HEK293T (cell line): ENCODE measurements at regions not wholly inside any gene's neighbourhood (a gene's known extent, or its start where the extent isn't known, plus 50 kb on each side); places are given as distances from the start of the nearest gene placed in this dataset.

Source experiments
- CTCF ChIA-PET: fragments of 350-600 bp; formaldehyde crosslinking; extraction: SDS; loops from one replicate; lab custom pipeline; 2021; ENCODE audit warnings: antibody characterized with exemption, inconsistent platforms; lab: Yijun Ruan, JAX
- POLR2A ChIA-PET: fragments of 350-600 bp; formaldehyde crosslinking; extraction: SDS; loops from one replicate; lab custom pipeline; 2020; ENCODE audit warnings: antibody characterized with exemption, inconsistent platforms; lab: Yijun Ruan, JAX
- DNase-seq: peaks from one replicate; pipeline ENCODE4 v3.0.0; 2012; ENCODE audit warnings: mixed read lengths; ENCODE audit errors: extremely low spot score
- ARNT ChIP-seq: fragments of 450-650 bp; IDR thresholded peaks from 2 replicates; pipeline ENCODE4 v1.6.1; 2017; ENCODE audit warnings: mild to moderate bottlenecking
- BHLHE40 ChIP-seq: fragments of 450-650 bp; IDR thresholded peaks from 2 replicates; pipeline ENCODE4 v1.6.1; 2016; ENCODE audit warnings: mild to moderate bottlenecking, moderate library complexity, borderline replicate concordance
- CTBP1 ChIP-seq: fragments of 450-650 bp; IDR thresholded peaks from 2 replicates; pipeline ENCODE4 v1.6.1; 2016; ENCODE audit warnings: borderline replicate concordance
- ELF4 ChIP-seq: fragments of 450-650 bp; IDR thresholded peaks from 2 replicates; pipeline ENCODE4 v1.6.1; 2017; ENCODE audit warnings: antibody characterized with exemption
- FOXA1 ChIP-seq: fragments of 450-650 bp; IDR thresholded peaks from 2 replicates; pipeline ENCODE4 v1.6.1; 2016; ENCODE audit warnings: mild to moderate bottlenecking
- FOXK2 ChIP-seq: fragments of 450-650 bp; IDR thresholded peaks from 2 replicates; pipeline ENCODE4 v1.6.1; 2016; ENCODE audit warnings: mild to moderate bottlenecking
- FOXM1 ChIP-seq: fragments of 450-650 bp; IDR thresholded peaks from 2 replicates; pipeline ENCODE4 v1.6.1; 2017; ENCODE audit warnings: mild to moderate bottlenecking, borderline replicate concordance
- HDGF ChIP-seq: fragments of 450-650 bp; IDR thresholded peaks from 2 replicates; pipeline ENCODE4 v1.6.1; 2017; ENCODE audit warnings: antibody characterized with exemption, borderline replicate concordance
- L3MBTL2 ChIP-seq: fragments of 450-650 bp; conservative IDR thresholded peaks from 2 replicates; pipeline ENCODE4 v1.6.1; 2016; ENCODE audit warnings: mild to moderate bottlenecking
- LEF1 ChIP-seq: fragments of 450-650 bp; IDR thresholded peaks from 2 replicates; pipeline ENCODE4 v1.6.1; 2017; ENCODE audit warnings: mild to moderate bottlenecking, borderline replicate concordance
- NFRKB ChIP-seq: fragments of 450-650 bp; IDR thresholded peaks from 2 replicates; pipeline ENCODE4 v1.6.1; 2016; ENCODE audit warnings: mild to moderate bottlenecking, moderate library complexity
- PKNOX1 ChIP-seq: fragments of 450-650 bp; IDR thresholded peaks from 2 replicates; pipeline ENCODE4 v1.6.1; 2016
- SP1 ChIP-seq: fragments of 450-650 bp; IDR thresholded peaks from 2 replicates; pipeline ENCODE4 v1.6.1; 2017
- SUZ12 ChIP-seq: fragments of 450-650 bp; IDR thresholded peaks from 2 replicates; pipeline ENCODE4 v1.6.1; 2016; ENCODE audit warnings: mild to moderate bottlenecking
- TARDBP ChIP-seq: fragments of 450-650 bp; IDR thresholded peaks from 2 replicates; pipeline ENCODE4 v1.6.1; 2016
- ZNF384 ChIP-seq: fragments of 450-650 bp; IDR thresholded peaks from 2 replicates; pipeline ENCODE4 v1.6.1; 2016

- TF ChIP-seq PKNOX1 = no peak
- TF ChIP-seq LEF1 = no peak
- no peak for TF ChIP-seq FOXA1
- no peak for TF ChIP-seq ELF4
- no peak for TF ChIP-seq ZNF384
- no peak for TF ChIP-seq SUZ12
- TF ChIP-seq BHLHE40 = no peak
- POLR2A ChIA-PET = no interaction called here
- no peak for DNase-seq
- CTCF ChIA-PET = no interaction called here
These were observed 83.2 kb upstream of the GALNT5 start for GRCh38 chr2:157174321-157174720.

GRCh38 chr2:157176602-157177001, 80.9 kb upstream of the GALNT5 start:
- CTCF ChIA-PET = no interaction called here
- DNase-seq = no peak
- no peak for TF ChIP-seq ZNF384
- TF ChIP-seq PKNOX1 = no peak
- no peak for TF ChIP-seq ELF4
- TF ChIP-seq FOXK2 = no peak
- TF ChIP-seq CTBP1 = no peak
- no peak for TF ChIP-seq SP1
- no peak for TF ChIP-seq NFRKB
- TF ChIP-seq ARNT = no peak
- TF ChIP-seq HDGF = no peak
- no peak for TF ChIP-seq BHLHE40
- TF ChIP-seq SUZ12 = no peak
- no peak for TF ChIP-seq FOXM1
- POLR2A ChIA-PET = no interaction called here

GRCh38 chr2:157178874-157179273, 78.6 kb upstream of the GALNT5 start:
- no peak for DNase-seq
- TF ChIP-seq HDGF = no peak
- no peak for TF ChIP-seq L3MBTL2
- no peak for TF ChIP-seq ARNT
- TF ChIP-seq PKNOX1 = no peak
- no peak for TF ChIP-seq NFRKB
- ChIA-PET POLR2A (no interaction called here), CTCF (no interaction called here)

GRCh38 chr2:157179324-157180105, 78.0 kb upstream of the GALNT5 start:
- no peak for DNase-seq
- ChIA-PET CTCF (interaction anchor here (1.3 kb wide), 1 partner anchor 14 kb away, joined by 3 read pairs; no protein-coding TSS in a partner anchor), POLR2A (no interaction called here)
- no peak for TF ChIP-seq FOXA1
- no peak for TF ChIP-seq FOXK2

- TF ChIP-seq SUZ12 (no peak), ARNT (no peak), NFRKB (no peak), ELF4 (no peak), L3MBTL2 (no peak), FOXM1 (no peak), FOXA1 (no peak), FOXK2 (no peak), ZNF384 (no peak), PKNOX1 (no peak), HDGF (no peak), CTBP1 (no peak), BHLHE40 (no peak), TARDBP (no peak), LEF1 (no peak), SP1 (no peak)
- ChIA-PET CTCF (interaction anchor here (0.7 to 1.3 kb wide), 2 partner anchors 13 to 238 kb away, joined by 3 read pairs; no protein-coding TSS in a partner anchor), POLR2A (no interaction called here)
- DNase-seq = no peak
These were observed 77.1 kb upstream of the GALNT5 start for GRCh38 chr2:157180359-157180758.

- ChIA-PET POLR2A (no interaction called here), CTCF (interaction anchor here (1.3 kb wide), 1 partner anchor 12 kb away, joined by 3 read pairs; no protein-coding TSS in a partner anchor)
- DNase-seq = no peak
- TF ChIP-seq FOXA1 (no peak), ELF4 (no peak), FOXM1 (no peak), L3MBTL2 (no peak), CTBP1 (no peak), ARNT (no peak), SUZ12 (no peak), NFRKB (no peak), TARDBP (no peak), LEF1 (no peak), FOXK2 (no peak), ZNF384 (no peak), BHLHE40 (no peak)
These were observed 76.3 kb upstream of the GALNT5 start for GRCh38 chr2:157181234-157181633.
